Activated naive CD8-positive, alpha-beta T cell treated with anti-CD3 and anti-CD28 coated beads, Interleukin-2, amount 10 ng/mL, durations not matched to agents 7 days and 5 days (primary cell): ENCODE measurements at regions not wholly inside any gene's neighbourhood (a gene's known extent, or its start where the extent isn't known, plus 50 kb on each side); places are given as distances from the start of the nearest gene placed in this dataset.
A peak's percentile ranks its signal among the peaks of the same experiment; 100 is the strongest.
"Not testable (repeated sequence)": the region's sequence is repeated elsewhere in the genome, so short reads cannot be mapped to it uniquely, and the experiment has no call there.

Experiments used
- ATAC-seq: fragments of 150-1000 bp; cut with Tn5 transposase; one replicate; pipeline ENCODE4 v1.10.0; 2021; ENCODE audit warnings: low read depth, moderate library complexity
- POLR2A ChIA-PET: fragments of 350-600 bp; sonication (Branson Sonifier 250); formaldehyde crosslinking; loops from one replicate; lab custom pipeline; 2021; ENCODE audit warnings: antibody characterized with exemption; lab: Charles Lee
- DNase-seq: peaks from one replicate; pipeline ENCODE4 v3.0.0; 2021
- H3K27ac Mint-ChIP-seq: one replicate; pipeline ENCODE4 v1.8.0; 2022; ENCODE audit warnings: mild to moderate bottlenecking, mixed read lengths
- H3K27me3 Mint-ChIP-seq: one replicate; pipeline ENCODE4 v1.8.0; 2022; ENCODE audit warnings: mild to moderate bottlenecking, moderate library complexity, mixed read lengths
- H3K36me3 Mint-ChIP-seq: one replicate; pipeline ENCODE4 v1.8.0; 2021; ENCODE audit warnings: mild to moderate bottlenecking, mixed read lengths
- H3K4me1 Mint-ChIP-seq: one replicate; pipeline ENCODE4 v1.8.0; 2021; ENCODE audit warnings: mixed read lengths
- H3K4me3 Mint-ChIP-seq: one replicate; pipeline ENCODE4 v1.8.0; 2022; ENCODE audit warnings: mild to moderate bottlenecking, moderate library complexity, mixed read lengths
- H3K9me3 Mint-ChIP-seq: one replicate; pipeline ENCODE4 v1.8.0; 2021; ENCODE audit warnings: mixed read lengths

GRCh38 chr21:41611966-41612606 is 104.1 kb upstream of the TMPRSS2 start:
- ATAC-seq (peak; percentile 32), DNase-seq (no peak)
- POLR2A ChIA-PET, result no interaction called here
- peaks cover 24% of the 10 kb centered on the region for H3K27me3 Mint-ChIP-seq
- no peak overlapping the region for H3K27ac Mint-ChIP-seq
- peaks cover 1% of the 10 kb centered on the region for H3K4me1 Mint-ChIP-seq
- no peaks in the 10 kb centered on the region for H3K9me3 Mint-ChIP-seq
- H3K36me3 Mint-ChIP-seq, result no peaks in the 10 kb centered on the region
- no peak overlapping the region for H3K4me3 Mint-ChIP-seq

- H3K9me3 Mint-ChIP-seq, result no peaks in the 10 kb centered on the region
- DNase-seq, result no peak
- ATAC-seq, result no peak
- POLR2A ChIA-PET, result no interaction called here
- H3K4me1 Mint-ChIP-seq, result peaks cover 1% of the 10 kb centered on the region
- H3K4me3 Mint-ChIP-seq, result no peak overlapping the region
- no peaks in the 10 kb centered on the region for H3K36me3 Mint-ChIP-seq
- H3K27me3 Mint-ChIP-seq, result peaks cover 18% of the 10 kb centered on the region
- H3K27ac Mint-ChIP-seq, result no peak overlapping the region
Observed at GRCh38 chr21:41611441-41611840, 103.5 kb upstream of the TMPRSS2 start.

- H3K36me3 Mint-ChIP-seq, DNase-seq, ATAC-seq, H3K9me3 Mint-ChIP-seq, H3K27ac Mint-ChIP-seq, H3K4me3 Mint-ChIP-seq, H3K4me1 Mint-ChIP-seq, POLR2A ChIA-PET: not testable (repeated sequence)
- peaks cover 18% of the 10 kb centered on the region for H3K27me3 Mint-ChIP-seq
Observed at GRCh38 chr21:41610840-41611115, 102.8 kb upstream of the TMPRSS2 start.

GRCh38 chr21:41610042-41610839 is 102.3 kb upstream of the TMPRSS2 start:
- POLR2A ChIA-PET, result no interaction called here
- no peaks in the 10 kb centered on the region for H3K9me3 Mint-ChIP-seq
- peaks cover 1% of the 10 kb centered on the region for H3K4me1 Mint-ChIP-seq
- ATAC-seq (no peak), DNase-seq (no peak)
- H3K27ac Mint-ChIP-seq, result no peak overlapping the region
- no peaks in the 10 kb centered on the region for H3K36me3 Mint-ChIP-seq
- peaks cover 18% of the 10 kb centered on the region for H3K27me3 Mint-ChIP-seq
- no peak overlapping the region for H3K4me3 Mint-ChIP-seq

GRCh38 chr21:41606706-41607105 is 98.7 kb upstream of the TMPRSS2 start:
- POLR2A ChIA-PET, result no interaction called here
- Mint-ChIP-seq H3K4me1 (no peaks in the 10 kb centered on the region), H3K9me3 (no peaks in the 10 kb centered on the region), H3K4me3 (no peak overlapping the region), H3K36me3 (no peaks in the 10 kb centered on the region), H3K27ac (no peak overlapping the region), H3K27me3 (peaks cover 13% of the 10 kb centered on the region)
- ATAC-seq, result no peak
- DNase-seq, result no peak

- DNase-seq, result no peak
- H3K36me3 Mint-ChIP-seq, result no peaks in the 10 kb centered on the region
- peaks cover 9% of the 10 kb centered on the region for H3K27me3 Mint-ChIP-seq
- POLR2A ChIA-PET, result no interaction called here
- no peak overlapping the region for H3K27ac Mint-ChIP-seq
- ATAC-seq, result no peak
- H3K4me1 Mint-ChIP-seq, result no peaks in the 10 kb centered on the region
- no peak overlapping the region for H3K4me3 Mint-ChIP-seq
- no peaks in the 10 kb centered on the region for H3K9me3 Mint-ChIP-seq
Observed at GRCh38 chr21:41605934-41606285, 98.0 kb upstream of the TMPRSS2 start.

GRCh38 chr21:41605178-41605933 is 97.4 kb upstream of the TMPRSS2 start:
- Mint-ChIP-seq H3K27me3 (peaks cover 6% of the 10 kb centered on the region), H3K27ac (no peak overlapping the region), H3K4me1 (no peaks in the 10 kb centered on the region), H3K4me3 (no peak overlapping the region), H3K36me3 (no peaks in the 10 kb centered on the region), H3K9me3 (no peaks in the 10 kb centered on the region)
- POLR2A ChIA-PET, result no interaction called here
- ATAC-seq, result no peak
- no peak for DNase-seq

GRCh38 chr21:41604583-41605041 is 96.7 kb upstream of the TMPRSS2 start:
- POLR2A ChIA-PET, result no interaction called here
- no peaks in the 10 kb centered on the region for H3K36me3 Mint-ChIP-seq
- no peak for ATAC-seq
- H3K4me3 Mint-ChIP-seq, result no peak overlapping the region
- H3K27me3 Mint-ChIP-seq, result peaks cover 3% of the 10 kb centered on the region
- no peaks in the 10 kb centered on the region for H3K9me3 Mint-ChIP-seq
- no peak overlapping the region for H3K27ac Mint-ChIP-seq
- H3K4me1 Mint-ChIP-seq, result no peaks in the 10 kb centered on the region
- DNase-seq, result no peak

- H3K27me3 Mint-ChIP-seq, result peaks cover 5% of the 10 kb centered on the region
Observed at GRCh38 chr21:41603476-41603875, 95.5 kb upstream of the TMPRSS2 start.

GRCh38 chr21:41602531-41602930 is 94.6 kb upstream of the TMPRSS2 start:
- Mint-ChIP-seq H3K36me3 (no peaks in the 10 kb centered on the region), H3K27me3 (peaks cover 5% of the 10 kb centered on the region), H3K4me1 (no peaks in the 10 kb centered on the region), H3K27ac (no peak overlapping the region), H3K4me3 (no peak overlapping the region), H3K9me3 (no peaks in the 10 kb centered on the region)
- no peak for ATAC-seq
- DNase-seq, result no peak
- POLR2A ChIA-PET, result no interaction called here

More at GRCh38 chr21:41603476-41603875, 95.5 kb upstream of the TMPRSS2 start:
- ATAC-seq (no peak), DNase-seq (no peak)
- no peaks in the 10 kb centered on the region for H3K4me1 Mint-ChIP-seq
- H3K9me3 Mint-ChIP-seq, result no peaks in the 10 kb centered on the region
- no peaks in the 10 kb centered on the region for H3K36me3 Mint-ChIP-seq
- no peak overlapping the region for H3K27ac Mint-ChIP-seq
- no peak overlapping the region for H3K4me3 Mint-ChIP-seq
- POLR2A ChIA-PET, result no interaction called here

- POLR2A ChIA-PET, result no interaction called here
- DNase-seq (no peak), ATAC-seq (no peak)
- Mint-ChIP-seq H3K4me1 (no peaks in the 10 kb centered on the region), H3K9me3 (no peaks in the 10 kb centered on the region), H3K27ac (no peak overlapping the region), H3K36me3 (no peaks in the 10 kb centered on the region), H3K27me3 (peaks cover 5% of the 10 kb centered on the region), H3K4me3 (no peak overlapping the region)
Observed at GRCh38 chr21:41601573-41602368, 93.8 kb upstream of the TMPRSS2 start.

GRCh38 chr21:41600961-41601572 is 93.1 kb upstream of the TMPRSS2 start:
- ATAC-seq (no peak), DNase-seq (no peak)
- no peaks in the 10 kb centered on the region for H3K36me3 Mint-ChIP-seq
- H3K9me3 Mint-ChIP-seq, result no peaks in the 10 kb centered on the region
- H3K27me3 Mint-ChIP-seq, result peaks cover 5% of the 10 kb centered on the region
- no peak overlapping the region for H3K4me3 Mint-ChIP-seq
- H3K27ac Mint-ChIP-seq, result no peak overlapping the region
- H3K4me1 Mint-ChIP-seq, result no peaks in the 10 kb centered on the region
- POLR2A ChIA-PET, result no interaction called here

- Mint-ChIP-seq H3K27me3 (peaks cover 5% of the 10 kb centered on the region), H3K9me3 (no peaks in the 10 kb centered on the region), H3K4me3 (no peak overlapping the region), H3K27ac (no peak overlapping the region), H3K4me1 (no peaks in the 10 kb centered on the region), H3K36me3 (no peaks in the 10 kb centered on the region)
- no peak for ATAC-seq
- POLR2A ChIA-PET, result no interaction called here
- DNase-seq, result no peak
Observed at GRCh38 chr21:41600556-41600955, 92.6 kb upstream of the TMPRSS2 start.
